HG02678 (cell line): ENCODE measurements at regions not wholly inside any gene's neighbourhood (a gene's known extent, or its start where the extent isn't known, plus 50 kb on each side); places are given as distances from the start of the nearest gene placed in this dataset.

ENCODE experiments used
- ATAC-seq: cut with Tn5 transposase; IDR thresholded peaks from one replicate; pipeline ENCODE4 v1.9.1; 2021; ENCODE audit warnings: mild to moderate bottlenecking, moderate library complexity; ENCODE audit not compliant: unreplicated experiment

DNA sequence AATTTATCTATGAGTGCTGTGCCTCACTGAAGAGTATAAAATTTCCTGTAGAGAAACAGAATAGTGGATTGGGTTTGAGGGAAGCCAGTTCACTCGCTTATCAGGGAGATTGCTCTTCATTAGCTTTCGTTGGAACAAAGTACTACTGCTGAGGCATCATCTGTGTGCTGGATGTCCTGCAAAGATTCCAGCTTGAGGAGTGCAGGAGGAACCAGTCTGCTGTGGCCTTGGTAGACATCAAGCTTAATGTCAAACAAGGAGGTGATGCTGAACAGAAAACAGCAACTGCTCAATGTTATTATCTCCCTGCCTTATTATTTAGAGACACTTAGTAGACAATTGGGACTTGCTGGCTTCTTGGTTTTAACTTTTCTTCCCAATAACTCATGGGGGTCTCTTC is 297.5 kb upstream of the DPH6 start:
- ATAC-seq, result no peak

DNA sequence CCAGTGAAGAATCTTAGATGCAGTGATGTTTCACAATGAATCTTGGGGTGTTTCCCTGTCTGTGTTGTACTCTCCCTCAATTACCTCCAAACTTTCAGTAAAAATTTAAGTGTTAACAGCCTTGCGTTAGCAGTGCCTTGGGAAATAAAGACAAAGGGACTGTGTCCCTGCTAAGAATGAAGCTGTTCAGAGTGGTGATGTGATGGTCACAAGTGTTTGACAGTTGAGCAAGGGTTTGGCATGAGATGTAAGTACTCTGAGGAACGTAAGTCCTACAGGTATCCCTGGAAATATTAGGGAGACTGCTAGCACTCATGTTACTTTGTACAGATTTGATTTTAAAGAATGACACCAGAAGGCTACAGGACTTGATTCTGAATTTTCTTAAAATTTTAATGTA is 304.3 kb upstream of the DPH6 start:
- ATAC-seq, result no peak

DNA sequence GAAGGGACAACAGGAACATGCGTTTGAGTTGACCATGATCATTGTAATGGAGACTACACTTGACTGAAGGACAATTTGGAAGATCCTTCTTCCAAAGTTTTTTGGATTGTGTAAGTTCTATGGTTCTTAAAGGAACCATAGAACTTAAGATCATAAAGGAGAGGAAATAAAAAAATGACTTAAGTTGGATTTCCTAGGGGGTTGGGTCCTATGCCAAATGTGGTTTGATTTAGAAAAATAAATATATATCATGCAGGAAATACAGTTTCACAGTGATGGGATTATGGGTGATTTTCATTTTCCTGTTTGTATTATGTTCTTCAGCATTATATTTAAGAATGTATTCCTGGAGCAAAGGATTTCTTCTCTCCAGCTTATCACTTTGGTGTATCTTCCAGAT is 305.5 kb upstream of the DPH6 start:
- ATAC-seq, result no peak

DNA sequence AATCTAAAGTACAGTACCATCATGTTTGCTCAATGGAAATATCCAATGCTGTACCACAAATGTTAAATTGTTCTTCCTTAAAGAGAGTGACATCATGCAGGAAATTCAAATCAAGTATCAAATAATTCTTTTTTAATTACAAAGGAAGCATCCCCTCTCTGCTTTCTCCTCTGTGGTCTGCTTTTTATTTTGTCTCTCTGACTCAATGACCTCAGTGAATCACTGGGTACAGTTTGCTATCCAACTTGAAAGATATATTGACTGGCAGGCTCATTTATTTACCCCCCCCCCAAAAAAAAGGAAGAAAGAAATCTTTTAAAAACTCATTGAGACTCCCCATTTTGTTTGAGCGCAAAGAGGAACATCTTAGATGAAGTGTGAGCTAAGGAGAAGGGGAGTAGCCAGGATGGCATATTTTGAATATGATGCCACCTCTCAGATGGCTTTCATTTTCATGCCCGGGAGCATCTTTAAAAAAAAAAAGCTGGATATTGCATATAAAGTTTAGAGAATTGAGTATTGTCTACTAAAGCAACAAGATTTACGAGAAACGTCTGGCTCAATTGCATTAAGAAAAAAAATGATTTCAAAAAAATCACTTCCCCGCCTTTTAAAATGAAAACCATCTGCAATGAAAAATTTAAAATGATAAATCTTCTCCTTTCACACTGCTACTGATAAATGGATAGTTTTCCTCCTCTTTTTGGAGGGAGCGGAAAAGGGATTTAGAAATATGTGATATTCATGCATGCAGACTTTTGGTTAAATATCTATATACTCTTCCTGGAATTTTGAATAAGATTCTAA is 307.1 kb upstream of the DPH6 start:
- ATAC-seq, result no peak

DNA sequence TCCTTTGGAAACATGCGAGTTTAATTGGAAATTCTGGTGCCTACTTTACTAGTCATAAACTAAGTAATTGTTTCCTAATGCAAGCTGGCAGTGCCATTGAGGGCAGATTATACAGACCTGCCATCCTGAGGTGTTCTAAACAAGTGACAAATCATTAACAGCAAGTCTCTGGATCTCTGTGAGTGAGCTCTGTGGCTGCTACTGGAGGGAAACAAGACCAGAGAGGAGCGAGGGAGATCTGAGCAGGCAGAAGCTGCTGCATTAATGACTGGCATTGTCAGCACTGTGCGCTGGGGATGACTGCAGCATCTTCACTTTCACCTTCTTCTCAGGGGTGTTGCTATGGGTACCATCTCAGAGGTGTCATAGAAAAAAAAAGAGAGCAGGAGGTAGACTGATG is 308.4 kb upstream of the DPH6 start:
- ATAC-seq, result no peak

GRCh38 chr15:35857567-35858226 is 311.7 kb upstream of the DPH6 start:
- ATAC-seq, result no peak

- no peak for ATAC-seq
These were observed 312.7 kb upstream of the DPH6 start for GRCh38 chr15:35858707-35859106.

DNA sequence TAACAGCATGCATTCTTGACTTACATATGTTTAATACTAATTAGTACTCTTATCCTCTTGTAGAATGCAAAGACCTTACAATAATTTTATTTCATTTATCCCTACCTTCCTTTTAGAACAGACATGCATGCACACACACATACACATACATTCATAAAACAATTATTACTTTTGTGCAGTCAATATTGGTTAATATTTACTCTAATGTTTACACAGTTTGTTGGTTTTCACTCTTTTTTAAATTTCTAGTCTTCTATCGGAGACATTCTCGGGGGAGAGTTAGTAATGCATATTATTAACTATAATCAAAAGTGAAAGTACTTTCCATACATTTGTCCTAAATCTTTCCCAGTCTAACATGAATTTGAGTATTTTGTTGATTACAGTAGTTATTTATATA is 317.7 kb upstream of the DPH6 start:
- no peak for ATAC-seq

DNA sequence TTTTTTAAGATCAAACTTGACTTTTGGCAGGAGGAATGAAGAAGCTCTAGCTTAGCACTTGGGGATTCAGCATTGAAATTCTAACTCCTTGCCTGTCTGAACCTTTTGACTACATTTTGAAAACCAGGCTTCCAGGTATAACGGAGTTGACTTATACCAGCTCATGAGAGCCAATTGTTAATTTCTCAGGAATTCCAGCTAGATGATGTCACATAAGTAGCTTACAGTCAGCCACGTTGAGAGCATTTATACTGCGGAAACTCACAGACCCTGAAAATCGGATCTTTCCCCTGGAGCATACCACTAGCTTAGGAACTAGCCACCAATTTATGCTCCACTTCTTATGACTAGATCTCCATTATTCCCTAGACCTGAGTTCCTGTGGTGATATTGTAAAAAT is 321.4 kb upstream of the DPH6 start:
- no peak for ATAC-seq

DNA sequence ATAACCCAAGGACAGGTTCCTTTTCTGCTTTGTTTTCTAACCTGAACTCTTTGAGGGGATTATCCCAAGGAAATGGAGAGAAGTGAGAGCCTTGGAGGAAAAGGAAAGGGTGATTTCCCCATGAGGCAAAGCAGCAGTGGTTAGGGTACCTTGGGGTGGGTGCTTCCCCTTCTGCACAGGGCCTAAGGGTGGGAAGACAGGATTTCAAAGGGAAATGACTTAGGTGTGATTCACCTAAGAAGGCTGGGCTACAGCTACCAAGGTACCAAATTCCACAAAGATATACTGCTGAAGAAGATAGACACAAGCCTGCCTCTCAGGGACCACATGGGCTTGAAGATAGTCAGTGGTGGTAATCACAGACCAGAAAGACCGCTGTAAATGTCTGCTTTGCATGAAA is 325.3 kb upstream of the DPH6 start:
- ATAC-seq, result no peak

GRCh38 chr15:35871812-35872211 is 325.8 kb upstream of the DPH6 start:
- ATAC-seq, result no peak

DNA sequence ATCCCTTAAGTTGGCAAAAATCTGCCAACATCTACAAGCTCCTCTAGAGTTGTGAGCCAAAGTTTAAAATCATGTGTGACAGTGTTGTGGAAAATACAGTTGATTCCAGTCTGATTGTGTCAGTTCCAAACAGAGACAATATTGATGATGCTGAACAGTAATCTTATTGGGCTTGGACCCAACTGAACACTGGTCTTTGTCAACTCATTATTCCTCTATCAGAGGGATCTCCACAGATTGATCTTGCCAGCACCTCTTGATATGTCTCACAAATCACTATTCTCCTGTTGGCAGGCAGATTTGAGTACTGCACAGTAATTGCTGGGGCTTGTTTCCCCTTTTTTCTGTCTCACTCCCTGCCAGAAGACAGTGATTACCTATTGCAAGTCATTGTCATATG is 326.6 kb upstream of the DPH6 start:
- no peak for ATAC-seq

DNA sequence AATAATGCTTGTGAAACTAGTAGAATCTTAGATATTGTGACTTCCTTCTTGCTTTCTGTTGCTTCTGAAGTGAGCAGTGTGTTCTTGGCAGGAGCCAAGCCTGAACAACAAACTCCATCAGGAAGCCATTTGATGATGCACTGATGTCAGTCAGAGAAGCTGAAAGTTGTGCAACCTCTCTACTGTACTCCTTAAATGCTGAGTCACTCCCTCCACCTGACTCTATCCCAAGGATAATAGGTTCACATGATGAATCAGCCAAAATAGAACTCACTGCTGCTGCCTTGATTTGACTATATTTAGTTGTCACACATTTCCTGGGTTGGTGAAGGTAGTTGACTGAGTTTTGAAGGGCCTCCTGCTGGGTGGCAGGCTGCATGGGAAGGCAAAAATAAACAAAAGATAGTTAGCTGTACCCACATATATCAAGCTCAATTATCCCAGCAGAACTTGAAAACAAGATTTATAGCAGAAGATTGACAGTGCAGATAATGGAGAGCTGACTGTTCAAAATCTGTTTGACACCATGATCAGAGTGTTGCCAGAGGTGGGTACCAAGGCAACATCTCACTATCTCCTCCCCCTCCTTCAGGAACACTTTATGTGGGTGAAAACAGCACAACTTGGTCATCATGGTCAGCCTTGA is 328.4 kb upstream of the DPH6 start:
- no peak for ATAC-seq

DNA sequence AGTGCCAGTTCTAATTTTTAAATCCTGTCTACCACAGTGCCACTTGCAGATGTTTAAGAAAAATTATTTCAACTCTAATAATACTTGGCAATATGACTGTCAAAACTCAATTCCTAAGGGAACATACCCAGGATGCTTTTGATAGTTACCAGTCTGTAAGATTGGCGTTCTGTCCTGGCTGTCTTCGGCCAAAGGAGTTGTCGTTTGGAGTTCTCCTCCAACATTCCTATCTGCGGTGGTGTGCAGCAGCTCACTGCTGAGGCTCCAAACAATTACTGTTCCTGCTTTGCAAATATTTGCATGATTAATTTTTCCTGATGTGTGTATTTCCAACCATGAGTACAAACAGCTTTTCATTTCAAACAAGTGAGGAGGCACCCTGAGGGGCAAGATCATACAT is 330.8 kb upstream of the DPH6 start:
- ATAC-seq, result no peak

DNA sequence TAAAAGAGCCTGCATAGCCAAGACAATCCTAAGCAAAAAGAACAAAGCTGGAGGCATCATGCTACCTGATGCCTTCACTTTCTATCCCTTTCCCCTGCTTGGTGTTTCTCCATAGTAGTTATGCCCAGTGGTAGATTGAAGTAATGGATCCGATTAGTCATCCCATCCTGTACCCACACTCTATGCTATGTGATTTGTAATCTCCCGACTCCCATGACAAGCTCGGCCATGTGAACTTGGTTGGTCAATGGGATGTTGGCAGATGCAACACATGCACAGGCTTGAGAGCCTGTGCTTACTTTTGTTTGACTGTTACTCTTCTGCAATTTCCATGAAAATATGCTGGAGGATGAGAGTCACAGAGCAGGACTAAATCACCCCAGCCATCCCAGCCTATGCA is 334.9 kb upstream of the DPH6 start:
- ATAC-seq, result no peak

DNA sequence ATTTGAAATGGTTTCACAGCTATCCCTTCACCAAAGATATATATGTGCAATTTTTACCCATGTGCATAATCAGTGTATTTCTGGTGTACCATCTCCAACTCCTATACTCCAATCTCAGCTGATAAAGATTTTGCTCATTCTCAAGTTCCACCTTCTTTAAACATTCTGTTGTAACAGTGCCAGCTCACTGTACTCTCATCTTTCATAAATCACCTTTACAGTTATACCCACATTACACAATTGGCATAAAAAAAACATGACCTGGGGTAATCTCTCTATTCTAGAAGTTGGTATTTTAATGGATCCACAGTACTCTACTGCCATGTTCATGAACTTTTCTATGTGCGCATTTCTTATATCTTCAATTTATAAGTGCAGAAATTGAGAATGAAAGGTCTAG is 339.9 kb upstream of the DPH6 start:
- ATAC-seq, result no peak

GRCh38 chr15:35886765-35887164 is 340.8 kb upstream of the DPH6 start:
- no peak for ATAC-seq

DNA sequence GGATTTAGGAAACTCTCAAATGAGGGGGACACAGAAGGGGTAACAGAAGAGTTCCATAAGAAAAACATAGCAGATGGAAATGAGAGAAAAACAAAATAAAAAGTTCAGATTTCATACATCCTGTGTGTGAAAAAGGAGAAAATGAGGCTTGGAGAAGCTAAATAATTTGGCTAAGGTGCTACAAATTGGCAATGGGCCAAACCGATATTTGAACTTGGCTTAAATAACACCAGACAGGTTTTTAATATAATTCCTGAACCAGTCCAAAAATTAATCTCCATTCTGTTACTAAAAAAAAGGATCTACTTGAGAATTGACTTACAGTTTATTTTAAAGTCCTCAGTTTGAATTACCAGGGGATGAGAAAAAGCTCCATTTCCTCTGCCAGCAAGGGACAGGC is 342.9 kb upstream of the DPH6 start:
- no peak for ATAC-seq

- ATAC-seq, result no peak
These were observed 361.5 kb upstream of the DPH6 start for GRCh38 chr15:35907511-35907910.

DNA sequence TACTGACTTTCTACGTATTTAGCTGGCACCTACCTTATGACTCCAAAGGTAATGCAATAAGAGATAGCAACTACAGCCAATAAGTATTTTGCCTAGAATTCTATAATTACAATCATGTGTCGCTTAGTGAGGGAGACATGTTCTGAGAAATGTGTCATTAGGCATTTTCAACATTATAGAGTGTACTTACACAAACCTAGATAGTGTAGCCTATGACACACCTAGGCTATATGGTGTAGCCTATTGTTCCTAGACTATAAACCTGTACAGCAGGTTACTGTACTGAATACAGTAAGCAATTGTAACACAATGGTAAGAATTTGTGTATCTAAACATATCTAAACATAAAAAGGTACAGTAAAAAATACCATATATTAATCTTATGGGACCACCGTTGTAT is 363.4 kb upstream of the DPH6 start:
- ATAC-seq, result no peak

GRCh38 chr15:35910227-35910626 is 364.3 kb upstream of the DPH6 start:
- no peak for ATAC-seq

DNA sequence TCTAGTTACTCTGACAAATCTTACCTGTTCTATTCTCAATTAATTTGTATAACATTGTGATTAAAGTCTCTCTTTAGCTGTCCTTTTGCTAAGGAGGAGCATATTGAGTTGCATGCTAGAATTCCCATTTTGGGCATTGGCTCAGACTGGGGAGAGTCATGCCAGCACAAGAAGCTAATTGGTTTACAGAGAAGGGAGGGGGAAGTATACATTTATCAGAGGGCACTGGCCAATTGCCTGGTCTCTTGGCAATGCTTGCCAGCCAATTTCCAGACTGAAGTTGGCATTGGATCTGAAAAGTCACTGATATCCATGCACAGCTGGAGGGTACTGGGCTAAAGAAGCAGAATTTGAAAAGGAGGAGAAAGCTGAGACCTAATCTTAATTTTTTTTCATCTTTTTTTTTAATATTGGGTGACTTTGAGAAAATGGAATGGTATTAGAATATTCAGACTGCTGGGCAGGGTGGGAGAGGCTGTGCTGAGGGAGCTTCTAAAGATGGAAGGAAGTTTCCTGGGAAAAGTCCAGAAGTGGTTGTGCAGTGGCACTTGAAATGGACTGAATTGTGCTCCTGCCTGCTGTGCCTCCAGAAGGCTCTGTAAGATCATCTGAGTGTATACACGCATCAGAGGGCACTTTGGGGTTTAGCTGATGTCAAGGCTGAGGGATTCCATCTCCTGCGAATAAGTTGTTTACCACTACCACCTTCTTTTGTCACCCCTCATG is 365.2 kb upstream of the DPH6 start:
- ATAC-seq, result no peak
